ENCODE measurements at regions not wholly inside any gene's neighbourhood (a gene's known extent, or its start where the extent isn't known, plus 50 kb on each side); places are given as distances from the start of the nearest gene placed in this dataset.
A peak's percentile ranks its signal among the peaks of the same experiment; 100 is the strongest.

- ATAC-seq (no peak), DNase-seq (ENCODE audit: low read depth in 1 of 2, low spot score in 1 of 2) (no peak), FAIRE-seq (no peak)
- 64% methylated on average over 13 of the region's 13 CpGs for WGBS (ENCODE audit: missing lambda C conversion rate)
- H3K4me1 ChIP-seq, result no peaks in the 10 kb centered on the region
- TF ChIP-seq RAD21 (conservative IDR thresholded peaks at IDR 0.05 in 1 of 2, IDR thresholded peaks at IDR 0.05 in 1 of 2) (no peak), TFCP2L1 (CRISPR knock-in tag; IDR thresholded peaks at IDR 0.05) (no peak), HEYL (CRISPR knock-in tag; IDR thresholded peaks at IDR 0.05) (no peak), POLR2AphosphoS2 (conservative IDR thresholded peaks at IDR 0.05; ENCODE audit: low read length) (no peak), FOSL2 (IDR thresholded peaks at IDR 0.05) (no peak), FOSL2 (CRISPR knock-in tag; IDR thresholded peaks at IDR 0.05) (no peak), NFE2L2 (conservative IDR thresholded peaks at IDR 0.05; ENCODE audit: low read length) (no peak)
- POLR2A ChIA-PET, result no interaction called here
- H3K9me3 ChIP-seq, result peaks cover 23% of the 10 kb centered on the region
- CTCF ChIA-PET, result no interaction called here
- H3K27ac ChIP-seq, result no peak overlapping the region
- H3K4me3 ChIP-seq, result no peak overlapping the region
- H3K4me2 ChIP-seq, result no peak overlapping the region
Observed at GRCh38 chr5:82406205-82406773, 128.1 kb upstream of the RPS23 start.

- POLR2A ChIA-PET, result no interaction called here
- no peak overlapping the region for H3K4me3 ChIP-seq
- FAIRE-seq (no peak), DNase-seq (ENCODE audit: low read depth in 1 of 2, low spot score in 1 of 2) (no peak), ATAC-seq (no peak)
- CTCF ChIA-PET, result no interaction called here
- H3K9me3 ChIP-seq, result peaks cover 23% of the 10 kb centered on the region
- TF ChIP-seq CEBPB (IDR thresholded peaks at IDR 0.05), result 0 out of 4 replicates have a peak, but pooled peaks of 1 of the 2 experiments have one; percentile 8
- TF ChIP-seq RFX5 (IDR thresholded peaks at IDR 0.05), result no peak
- 43% methylated on average over 4 of the region's 4 CpGs for WGBS (ENCODE audit: missing lambda C conversion rate)
- no peak overlapping the region for H3K4me2 ChIP-seq
- H3K4me1 ChIP-seq, result no peaks in the 10 kb centered on the region
- H3K27ac ChIP-seq, result no peak overlapping the region
Observed at GRCh38 chr5:82405618-82406204, 127.6 kb upstream of the RPS23 start.

GRCh38 chr5:82405161-82405560 is 127.0 kb upstream of the RPS23 start:
- CTCF ChIA-PET, result interaction anchor here (1.0 kb wide), 1 partner anchor 20 kb away, joined by 3 read pairs; no protein-coding TSS in a partner anchor
- no peaks in the 10 kb centered on the region for H3K4me1 ChIP-seq
- H3K27ac ChIP-seq, result no peak overlapping the region
- DNase-seq (ENCODE audit: low read depth in 1 of 2, low spot score in 1 of 2) (no peak), ATAC-seq (no peak), FAIRE-seq (no peak)
- 4% methylated on average over 2 of the region's 2 CpGs for WGBS (ENCODE audit: missing lambda C conversion rate)
- H3K9me3 ChIP-seq, result peaks cover 23% of the 10 kb centered on the region
- no peak overlapping the region for H3K4me2 ChIP-seq
- POLR2A ChIA-PET, result no interaction called here
- TF ChIP-seq, protein P1, sequence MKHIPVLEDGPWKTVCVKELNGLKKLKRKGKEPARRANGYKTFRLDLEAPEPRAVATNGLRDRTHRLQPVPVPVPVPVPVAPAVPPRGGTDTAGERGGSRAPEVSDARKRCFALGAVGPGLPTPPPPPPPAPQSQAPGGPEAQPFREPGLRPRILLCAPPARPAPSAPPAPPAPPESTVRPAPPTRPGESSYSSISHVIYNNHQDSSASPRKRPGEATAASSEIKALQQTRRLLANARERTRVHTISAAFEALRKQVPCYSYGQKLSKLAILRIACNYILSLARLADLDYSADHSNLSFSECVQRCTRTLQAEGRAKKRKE (CRISPR knock-in tag; IDR thresholded peaks at IDR 0.05; ENCODE audit: low read depth), result no peak
- TF ChIP-seq, protein P2, sequence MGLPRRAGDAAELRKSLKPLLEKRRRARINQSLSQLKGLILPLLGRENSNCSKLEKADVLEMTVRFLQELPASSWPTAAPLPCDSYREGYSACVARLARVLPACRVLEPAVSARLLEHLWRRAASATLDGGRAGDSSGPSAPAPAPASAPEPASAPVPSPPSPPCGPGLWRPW (IDR thresholded peaks at IDR 0.05), result no peak
- no peak overlapping the region for H3K4me3 ChIP-seq

GRCh38 chr5:82404382-82404945 is 126.3 kb upstream of the RPS23 start:
- no peaks in the 10 kb centered on the region for H3K4me1 ChIP-seq
- no peak for FAIRE-seq
- H3K4me2 ChIP-seq, result no peak overlapping the region
- H3K4me3 ChIP-seq, result no peak overlapping the region
- WGBS (ENCODE audit: missing lambda C conversion rate), result 18% methylated on average over 3 of the region's 3 CpGs
- ChIA-PET CTCF (interaction anchor here (1.0 kb wide), 1 partner anchor 19 kb away, joined by 3 read pairs; no protein-coding TSS in a partner anchor), POLR2A (no interaction called here)
- no peak for ATAC-seq
- H3K9me3 ChIP-seq, result peaks cover 23% of the 10 kb centered on the region
- DNase-seq (ENCODE audit: low read depth in 1 of 2, low spot score in 1 of 2), result peak in 1 of 2 experiments; percentile 17
- no peak for TF ChIP-seq ESRRA (IDR thresholded peaks at IDR 0.05; ENCODE audit: borderline replicate concordance, low read length)
- TF ChIP-seq CHD2 (IDR thresholded peaks at IDR 0.05; ENCODE audit: low read length, partially characterized antibody), result no peak
- TF ChIP-seq MAFK (IDR thresholded peaks at IDR 0.05; ENCODE audit: partially characterized antibody), result no peak
- no peak for TF ChIP-seq BHLHE40 (IDR thresholded peaks at IDR 0.05; ENCODE audit: low read depth, low read length)
- TF ChIP-seq RCOR1 (IDR thresholded peaks at IDR 0.05; ENCODE audit: low read depth, low read length), result no peak
- TF ChIP-seq, protein P3, sequence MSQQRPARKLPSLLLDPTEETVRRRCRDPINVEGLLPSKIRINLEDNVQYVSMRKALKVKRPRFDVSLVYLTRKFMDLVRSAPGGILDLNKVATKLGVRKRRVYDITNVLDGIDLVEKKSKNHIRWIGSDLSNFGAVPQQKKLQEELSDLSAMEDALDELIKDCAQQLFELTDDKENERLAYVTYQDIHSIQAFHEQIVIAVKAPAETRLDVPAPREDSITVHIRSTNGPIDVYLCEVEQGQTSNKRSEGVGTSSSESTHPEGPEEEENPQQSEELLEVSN (IDR thresholded peaks at IDR 0.05; ENCODE audit: borderline replicate concordance, low read depth), result no peak
- TF ChIP-seq HOXA7 (CRISPR knock-in tag; IDR thresholded peaks at IDR 0.05), result no peak
- TF ChIP-seq CBX8 (IDR thresholded peaks at IDR 0.05), result no peak
- TF ChIP-seq POLR2A (IDR thresholded peaks at IDR 0.05; ENCODE audit: low read length), result no peak
- no peak for TF ChIP-seq GATA3 (IDR thresholded peaks at IDR 0.05; ENCODE audit: borderline replicate concordance)
- TF ChIP-seq FOXS1 (CRISPR knock-in tag; IDR thresholded peaks at IDR 0.05), result no peak
- TF ChIP-seq FOSL2 (IDR thresholded peaks at IDR 0.05), result no peak
- no peak for TF ChIP-seq FOSL2 (CRISPR knock-in tag; IDR thresholded peaks at IDR 0.05)
- no peak for TF ChIP-seq HEYL (CRISPR knock-in tag; IDR thresholded peaks at IDR 0.05)
- TF ChIP-seq FOSB (CRISPR knock-in tag; IDR thresholded peaks at IDR 0.05), result no peak
- TF ChIP-seq CBX2 (IDR thresholded peaks at IDR 0.05; ENCODE audit: borderline replicate concordance, low read depth), result no peak
- TF ChIP-seq CTCF (IDR thresholded peaks at IDR 0.05), result no peak
- TF ChIP-seq ZFP36 (IDR thresholded peaks at IDR 0.05; ENCODE audit: borderline replicate concordance, partially characterized antibody), result no peak
- TF ChIP-seq TP53 (CRISPR knock-in tag; IDR thresholded peaks at IDR 0.05), result no peak
- H3K27ac ChIP-seq, result no peak overlapping the region
